Ammon's horn (tissue), 1 donor: ENCODE measurements at regions not wholly inside any gene's neighbourhood (a gene's known extent, or its start where the extent isn't known, plus 50 kb on each side); places are given as distances from the start of the nearest gene placed in this dataset.
"Not testable (repeated sequence)": the region's sequence is repeated elsewhere in the genome, so short reads cannot be mapped to it uniquely, and the experiment has no call there.

Experiments
- DNase-seq: peaks from one replicate; pipeline ENCODE4 v3.0.0-alpha.2; 2016; ENCODE audit warnings: low spot score

DNA sequence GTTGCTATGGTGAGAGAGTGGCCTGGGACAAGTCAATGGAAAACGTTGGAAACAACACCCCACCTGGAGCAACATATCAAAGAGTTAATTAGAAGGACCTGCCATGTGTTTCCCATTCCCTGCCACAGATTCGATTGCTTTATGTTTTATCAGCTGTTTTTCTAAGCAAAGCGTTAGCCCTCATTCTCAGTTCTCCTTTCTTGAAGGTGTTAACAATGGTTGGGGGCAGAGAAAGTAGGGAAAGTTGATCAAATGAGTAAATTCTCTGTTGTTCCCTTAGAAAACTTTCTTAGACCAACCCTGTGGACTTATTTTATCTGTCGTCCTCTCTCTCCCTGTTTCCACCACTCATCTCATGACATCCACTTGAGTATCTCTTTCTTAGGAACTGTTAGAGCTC lies 102.5 kb downstream of the ADAMTS15 start:
- no peak for DNase-seq

GRCh38 chr11:130551388-130551787 lies 102.9 kb downstream of the ADAMTS15 start:
- DNase-seq: no peak

- no peak for DNase-seq
Observed at GRCh38 chr11:130553306-130553705, 104.9 kb downstream of the ADAMTS15 start.

- no peak for DNase-seq
Observed at GRCh38 chr11:130554241-130555055, 106.0 kb downstream of the ADAMTS15 start.

DNA sequence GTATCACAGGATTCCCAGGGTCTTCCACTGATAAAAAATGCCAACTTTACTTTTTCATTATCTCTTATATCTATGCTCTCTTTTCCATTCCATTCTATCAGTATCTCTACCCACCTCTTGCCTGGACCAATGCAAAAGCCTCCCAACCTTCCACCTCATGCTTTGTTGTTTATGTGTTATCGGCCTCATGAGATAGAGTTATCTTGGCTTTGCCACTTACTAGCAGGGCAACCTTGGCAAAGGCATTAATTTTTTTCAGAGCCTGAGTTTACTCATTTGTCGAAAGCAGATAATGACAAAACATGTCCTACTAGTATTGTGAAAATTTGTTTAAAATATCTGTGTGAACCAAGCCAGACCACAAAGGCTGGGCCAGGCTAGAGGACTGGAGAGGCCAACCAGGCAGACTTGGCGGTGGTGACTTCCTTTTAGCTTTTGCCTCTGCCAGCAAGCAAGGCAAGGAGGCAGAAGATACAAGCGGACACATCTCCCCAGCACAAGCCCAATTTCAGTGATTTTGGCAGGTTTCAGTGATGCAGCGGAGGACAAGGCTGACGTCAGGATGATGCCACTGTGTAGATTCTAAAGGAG lies 106.9 kb downstream of the ADAMTS15 start:
- no peak for DNase-seq

GRCh38 chr11:130560000-130560780 lies 111.7 kb downstream of the ADAMTS15 start:
- no peak for DNase-seq

DNA sequence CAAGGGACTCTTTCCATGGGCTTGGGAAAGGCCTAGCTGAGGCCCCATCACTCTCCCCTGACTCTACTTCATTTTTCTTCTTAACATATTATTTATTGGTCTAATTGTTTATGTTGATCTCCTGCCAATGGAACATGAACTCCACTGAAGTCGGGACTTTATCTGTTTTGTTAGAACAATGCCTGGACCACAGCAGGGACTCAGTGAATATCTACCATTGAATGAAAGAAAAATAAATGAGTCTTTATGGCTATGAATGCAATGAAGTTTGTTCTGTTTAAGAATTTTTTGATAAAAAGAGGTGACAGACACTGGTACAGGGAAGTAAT lies 112.3 kb downstream of the ADAMTS15 start:
- no peak for DNase-seq

DNA sequence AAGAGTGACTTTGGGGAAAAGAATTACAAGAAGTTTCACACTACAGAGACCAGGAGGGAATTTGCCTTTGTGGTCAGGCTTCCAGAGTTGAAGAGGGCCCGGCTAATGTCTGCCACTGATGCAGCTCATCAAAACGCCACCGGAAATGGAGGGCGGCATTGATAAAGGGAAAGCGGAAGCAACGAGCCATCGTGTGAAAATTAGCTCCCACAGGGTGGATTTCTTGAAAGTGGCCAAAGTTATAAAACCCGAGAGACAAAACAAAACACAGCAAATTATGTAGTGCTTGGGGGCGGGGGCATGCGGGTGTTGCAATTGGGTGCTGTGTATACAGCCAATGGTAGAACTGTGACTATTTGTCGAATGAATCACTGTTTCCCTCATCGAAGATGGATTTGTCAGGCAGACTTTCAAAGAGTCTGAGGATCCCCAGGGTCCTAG lies 113.0 kb downstream of the ADAMTS15 start:
- no peak for DNase-seq

DNA sequence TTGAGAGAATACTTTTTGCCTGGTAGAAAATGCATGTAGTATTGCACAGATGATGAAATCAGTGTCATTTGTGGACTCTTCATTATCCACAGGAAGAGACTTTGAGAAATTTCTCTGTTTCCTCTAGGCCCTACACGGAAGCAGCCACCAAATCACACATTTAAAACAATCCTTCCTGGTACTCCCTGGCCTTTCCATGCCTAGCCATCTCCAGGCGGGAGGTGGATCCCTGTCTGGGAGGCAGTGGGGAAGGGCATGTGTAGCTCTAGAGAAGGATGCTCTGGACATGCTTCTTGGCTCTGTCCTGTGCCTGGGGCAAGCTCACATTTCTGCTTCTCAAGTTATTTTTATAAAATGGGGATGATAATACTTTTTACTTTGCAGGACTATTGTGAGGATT lies 114.1 kb downstream of the ADAMTS15 start:
- no peak for DNase-seq

- DNase-seq: not testable (repeated sequence)
Observed at GRCh38 chr11:130566360-130566759, 117.9 kb downstream of the ADAMTS15 start.

DNA sequence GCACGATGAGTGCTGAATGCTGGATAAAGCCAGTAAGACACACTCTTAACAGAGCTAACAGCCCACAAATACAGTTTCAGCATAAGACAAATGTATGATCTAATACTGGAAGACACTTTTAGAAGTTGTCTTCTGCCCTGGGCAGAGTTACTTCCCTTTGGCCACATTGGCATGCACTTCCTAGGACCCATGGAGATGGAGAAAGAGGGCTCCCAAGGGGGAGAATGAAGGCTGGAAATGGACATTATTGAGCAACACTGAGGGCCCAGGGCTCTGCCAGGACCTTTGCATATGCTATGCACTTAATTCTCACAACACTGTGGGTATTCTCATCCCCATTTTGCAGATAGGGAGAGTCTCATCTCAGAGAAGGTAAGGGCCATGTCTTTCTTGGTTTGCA lies 123.1 kb downstream of the ADAMTS15 start:
- no peak for DNase-seq

DNA sequence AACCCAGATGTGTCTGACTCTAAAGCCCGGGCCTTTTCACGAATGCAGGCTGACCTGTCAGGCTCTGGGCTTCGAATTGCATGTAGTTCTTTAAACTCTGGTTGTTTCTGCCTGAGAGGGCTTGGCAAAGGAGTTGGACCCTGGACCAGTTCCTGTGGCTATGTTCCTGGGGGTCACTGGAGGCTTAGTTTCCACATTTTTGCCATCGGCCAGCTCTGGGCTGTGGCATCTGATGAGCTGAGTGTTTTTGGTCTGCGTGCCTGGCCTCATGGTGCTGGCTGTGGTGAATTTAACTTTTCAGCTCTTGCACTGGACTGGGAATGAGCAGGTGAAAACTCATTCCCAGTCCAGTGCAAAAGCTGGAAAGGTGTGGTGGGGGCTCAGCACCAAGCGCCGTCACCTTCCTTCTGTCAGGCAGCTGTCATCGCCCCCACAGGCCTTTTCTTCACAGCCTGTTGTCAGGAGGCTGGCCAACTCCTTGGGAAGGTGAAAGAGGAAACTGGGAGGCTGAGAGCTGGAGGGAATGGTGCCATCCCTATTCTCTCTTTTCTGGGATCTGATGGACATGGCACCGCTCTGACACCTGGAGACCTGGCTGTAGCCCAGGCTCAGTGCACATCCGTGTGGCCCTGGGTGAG lies 123.6 kb downstream of the ADAMTS15 start:
- peak; percentile 0 for DNase-seq

DNA sequence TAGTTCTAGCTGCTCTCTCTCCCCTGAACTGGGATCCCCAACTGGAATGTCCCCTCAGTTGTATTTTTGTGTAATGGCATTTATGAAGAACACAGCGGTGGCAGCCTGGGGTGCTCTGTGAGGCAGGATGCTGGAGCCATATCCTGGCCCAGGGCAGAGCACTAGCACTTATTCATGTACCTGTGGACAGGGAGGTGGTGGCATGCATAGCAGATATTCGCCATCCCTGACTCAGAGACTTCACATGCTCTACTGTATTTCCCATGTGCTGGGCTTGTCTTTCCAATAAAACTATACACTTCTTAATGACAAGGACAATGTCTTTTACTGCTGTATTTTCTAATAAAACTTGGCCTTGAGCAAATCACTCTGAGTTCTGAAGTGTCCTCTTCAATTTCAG lies 125.3 kb downstream of the ADAMTS15 start:
- no peak for DNase-seq

DNA sequence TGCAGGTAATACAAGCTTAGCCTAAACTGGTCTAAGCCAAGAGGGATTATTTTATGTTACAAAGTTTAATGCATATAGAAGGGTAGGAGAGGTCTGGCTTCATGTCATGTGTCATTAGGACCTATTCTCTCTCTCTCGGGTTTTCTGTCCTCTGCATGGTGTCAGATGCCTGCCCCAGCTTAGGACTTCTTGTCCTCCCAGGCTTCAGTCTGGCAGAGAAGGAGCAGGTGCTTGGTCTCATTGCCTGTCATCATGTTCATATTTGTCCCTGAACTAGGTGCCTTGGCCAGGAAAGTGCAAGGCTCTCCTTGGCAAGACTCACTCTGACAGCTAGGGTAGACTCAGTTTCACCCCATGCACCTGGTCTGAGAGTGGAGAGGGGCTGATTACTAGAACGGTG lies 126.3 kb downstream of the ADAMTS15 start:
- DNase-seq: no peak

DNA sequence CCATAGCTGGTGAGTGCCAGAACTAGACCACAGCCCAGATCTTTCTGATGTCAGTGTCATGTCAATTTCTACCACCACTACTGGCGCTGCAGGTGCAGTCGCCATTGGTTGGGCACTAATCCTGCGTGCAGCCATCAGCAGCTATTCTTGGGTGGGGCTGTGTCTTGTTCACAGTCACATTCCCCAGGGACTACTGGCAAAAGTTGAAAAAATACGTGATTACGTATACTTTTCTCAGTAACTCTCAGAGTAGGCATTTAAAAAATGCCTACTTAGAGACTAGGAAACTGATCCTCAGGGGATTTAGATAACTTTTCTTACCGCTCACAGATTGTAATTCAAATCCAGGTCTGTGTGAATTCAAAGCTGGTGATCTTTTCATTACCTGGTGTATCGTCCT lies 127.7 kb downstream of the ADAMTS15 start:
- DNase-seq: no peak

- DNase-seq: no peak
Observed at GRCh38 chr11:130578738-130579368, 130.4 kb downstream of the ADAMTS15 start.

DNA sequence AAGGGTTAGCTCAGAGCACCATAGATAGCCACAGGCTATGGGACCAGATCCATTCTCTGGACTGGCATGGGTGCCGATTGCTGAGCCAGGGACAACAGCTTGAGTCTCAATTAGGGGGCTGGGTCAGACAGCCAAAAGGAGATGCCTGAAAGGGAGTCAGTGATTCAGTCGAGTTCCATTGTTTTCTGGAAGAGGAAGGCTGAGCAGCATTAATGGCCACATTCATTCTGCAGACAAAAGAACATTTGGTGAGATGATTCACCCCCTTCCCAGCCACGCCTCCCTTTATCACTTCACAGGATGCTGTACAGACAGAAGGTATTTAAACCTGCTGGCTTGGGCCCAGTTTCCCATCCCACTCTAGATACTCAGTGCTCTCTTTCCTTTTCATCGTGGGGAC lies 131.9 kb downstream of the ADAMTS15 start:
- peak; percentile 91 for DNase-seq

DNA sequence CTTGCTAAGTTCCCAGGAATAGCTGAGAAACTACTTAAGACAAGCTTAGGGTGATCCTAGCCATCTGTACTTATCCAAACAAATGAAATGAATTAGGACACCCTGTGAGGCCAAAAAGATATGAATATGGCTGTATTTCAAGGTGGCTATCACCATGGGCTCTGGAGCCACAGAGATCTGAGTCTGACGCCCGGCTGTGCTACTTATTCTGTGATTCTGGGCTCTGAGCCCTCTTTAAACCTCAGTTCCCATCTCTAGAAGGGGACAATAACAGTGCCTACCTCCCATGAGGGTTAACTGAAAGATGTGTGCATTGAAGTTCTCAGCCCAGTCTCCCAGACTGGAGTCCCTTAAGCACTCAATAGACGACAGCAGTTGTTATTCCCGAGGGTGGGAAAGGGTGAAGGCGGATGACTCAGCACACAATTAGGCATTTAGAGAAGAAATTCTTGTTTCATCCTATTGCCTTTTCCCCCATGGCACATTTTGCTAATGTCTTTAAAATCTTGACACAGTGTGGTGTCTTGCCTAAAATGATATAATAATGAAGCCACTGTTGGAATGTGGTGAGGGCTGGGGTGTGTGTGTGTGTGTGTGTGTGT lies 132.5 kb downstream of the ADAMTS15 start:
- no peak for DNase-seq

DNA sequence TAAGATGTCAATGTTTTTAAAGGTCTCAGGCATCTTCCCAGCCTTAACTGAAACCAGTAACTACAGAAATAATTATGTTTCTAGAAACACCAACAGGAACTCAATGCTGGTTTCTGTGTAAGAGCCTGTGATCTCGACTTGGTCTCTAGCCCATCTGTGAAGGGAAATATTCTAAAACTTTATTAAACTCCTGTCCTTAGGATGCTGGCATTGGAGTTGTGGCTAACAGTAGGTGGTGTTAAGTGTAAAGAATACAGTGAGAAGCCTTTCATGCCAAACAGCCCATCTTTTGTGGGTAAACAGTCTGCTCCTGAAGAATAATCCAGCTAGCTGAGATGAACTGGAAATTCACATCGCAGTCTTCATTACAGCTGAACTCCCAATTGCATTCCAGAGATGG lies 133.2 kb downstream of the ADAMTS15 start:
- DNase-seq: no peak

- DNase-seq: no peak
Observed at GRCh38 chr11:130582176-130582575, 133.7 kb downstream of the ADAMTS15 start.

DNA sequence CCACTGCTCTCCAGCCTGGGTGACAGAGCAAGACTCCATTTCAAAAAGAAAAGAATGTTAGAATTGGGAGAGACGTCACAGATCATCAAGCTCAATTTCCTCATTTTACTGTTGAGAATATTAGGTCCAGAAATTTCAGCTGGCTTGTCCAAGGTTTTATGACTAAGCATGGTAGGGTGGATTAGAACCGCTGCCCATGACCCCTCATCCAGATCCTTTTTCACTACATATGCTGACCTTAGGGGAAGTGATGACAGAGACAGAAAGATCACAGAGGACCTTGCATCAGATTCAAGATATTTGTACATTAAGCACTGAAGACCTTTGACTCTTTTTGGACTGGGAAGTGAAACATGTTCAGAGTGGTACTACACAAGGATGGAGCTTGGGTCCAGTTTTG lies 134.5 kb downstream of the ADAMTS15 start:
- no peak for DNase-seq

- DNase-seq: peak; percentile 82
Observed at GRCh38 chr11:130583801-130584211, 135.4 kb downstream of the ADAMTS15 start.
